HCEC 1CT (cell line): ENCODE measurements at regions not wholly inside any gene's neighbourhood (a gene's known extent, or its start where the extent isn't known, plus 50 kb on each side); places are given as distances from the start of the nearest gene placed in this dataset.
"Not testable (repeated sequence)": the region's sequence is repeated elsewhere in the genome, so short reads cannot be mapped to it uniquely, and the experiment has no call there.

ENCODE experiments used
- DNase-seq: peaks from one replicate; pipeline ENCODE4 v3.0.0-alpha.2; 2017

- peak; percentile 10 for DNase-seq
Measured at GRCh38 chr2:207417301-207417718, 112.5 kb upstream of the CREB1 start.

GRCh38 chr2:207418419-207418818 lies 111.3 kb upstream of the CREB1 start:
- no peak for DNase-seq

- no peak for DNase-seq
Measured at GRCh38 chr2:207419331-207419730, 110.4 kb upstream of the CREB1 start.

- DNase-seq = no peak
Measured at GRCh38 chr2:207421671-207422070, 108.1 kb upstream of the CREB1 start.

- no peak for DNase-seq
Measured at GRCh38 chr2:207422380-207422779, 107.4 kb upstream of the CREB1 start.

GRCh38 chr2:207423886-207424285 lies 105.9 kb upstream of the CREB1 start:
- peak; percentile 97 for DNase-seq

GRCh38 chr2:207427986-207428385 lies 101.8 kb upstream of the CREB1 start:
- DNase-seq = no peak

- DNase-seq = no peak
Measured at GRCh38 chr2:207428573-207428972, 101.2 kb upstream of the CREB1 start.

GRCh38 chr2:207432453-207432852 lies 97.3 kb upstream of the CREB1 start:
- peak; percentile 51 for DNase-seq

GRCh38 chr2:207434306-207434705 lies 95.5 kb upstream of the CREB1 start:
- no peak for DNase-seq

GRCh38 chr2:207434899-207435465 lies 94.8 kb upstream of the CREB1 start:
- no peak for DNase-seq

- no peak for DNase-seq
Measured at GRCh38 chr2:207437136-207437523, 92.6 kb upstream of the CREB1 start.

GRCh38 chr2:207437524-207438143 lies 92.1 kb upstream of the CREB1 start:
- no peak for DNase-seq

- no peak for DNase-seq
Measured at GRCh38 chr2:207438414-207439126, 91.2 kb upstream of the CREB1 start.

GRCh38 chr2:207439881-207440280 lies 89.9 kb upstream of the CREB1 start:
- not testable (repeated sequence) for DNase-seq

- no peak for DNase-seq
Measured at GRCh38 chr2:207444756-207445155, 85.0 kb upstream of the CREB1 start.

GRCh38 chr2:207446653-207447052 lies 83.1 kb upstream of the CREB1 start:
- no peak for DNase-seq

- DNase-seq = no peak
Measured at GRCh38 chr2:207448006-207448405, 81.8 kb upstream of the CREB1 start.

- DNase-seq = no peak
Measured at GRCh38 chr2:207449642-207450165, 80.1 kb upstream of the CREB1 start.

GRCh38 chr2:207450186-207450585 lies 79.6 kb upstream of the CREB1 start:
- DNase-seq = no peak

- no peak for DNase-seq
Measured at GRCh38 chr2:207458582-207458981, 71.2 kb upstream of the CREB1 start.

- DNase-seq = no peak
Measured at GRCh38 chr2:207459990-207460757, 69.6 kb upstream of the CREB1 start.

GRCh38 chr2:207463433-207463832 lies 66.3 kb upstream of the CREB1 start:
- DNase-seq = no peak
